Stomach smooth muscle (tissue), 2 donors: ENCODE measurements at regions not wholly inside any gene's neighbourhood (a gene's known extent, or its start where the extent isn't known, plus 50 kb on each side); places are given as distances from the start of the nearest gene placed in this dataset.

ENCODE experiments used
- H3K27ac ChIP-seq: one replicate; pipeline ENCODE4 v1.7.0; 2013; ENCODE audit warnings: mild to moderate bottlenecking, low read length, inconsistent platforms
- H3K27me3 ChIP-seq, 2 donors: one replicate each; pipeline ENCODE4 v1.7.0; 2013; ENCODE audit warnings: low read length in 2 of 2; ENCODE audit not compliant: insufficient read depth in 2 of 2, control insufficient read depth in 1 of 2
- H3K36me3 ChIP-seq, 2 donors: one replicate each; pipeline ENCODE4 v1.7.0; 2013; ENCODE audit warnings: low read length in 2 of 2; ENCODE audit not compliant: control insufficient read depth in 2 of 2, insufficient read depth in 2 of 2
- H3K4me1 ChIP-seq: one replicate; pipeline ENCODE4 v1.7.0; 2013; ENCODE audit warnings: low read length; ENCODE audit not compliant: control insufficient read depth, insufficient read depth
- H3K4me3 ChIP-seq, 2 donors: one replicate each; pipeline ENCODE4 v1.7.0; 2013; ENCODE audit warnings: low read length in 2 of 2
- H3K9ac ChIP-seq, 2 donors: one replicate each; pipeline ENCODE4 v1.7.0; 2013; ENCODE audit warnings: low read length in 2 of 2, mild to moderate bottlenecking in 1 of 2
- H3K9me3 ChIP-seq, 2 donors: one replicate each; pipeline ENCODE4 v1.7.0; 2013; ENCODE audit warnings: low read length in 2 of 2; ENCODE audit not compliant: control insufficient read depth in 2 of 2
- donor health status: healthy.
- donor health status: Pancreatic carcinoma.

DNA sequence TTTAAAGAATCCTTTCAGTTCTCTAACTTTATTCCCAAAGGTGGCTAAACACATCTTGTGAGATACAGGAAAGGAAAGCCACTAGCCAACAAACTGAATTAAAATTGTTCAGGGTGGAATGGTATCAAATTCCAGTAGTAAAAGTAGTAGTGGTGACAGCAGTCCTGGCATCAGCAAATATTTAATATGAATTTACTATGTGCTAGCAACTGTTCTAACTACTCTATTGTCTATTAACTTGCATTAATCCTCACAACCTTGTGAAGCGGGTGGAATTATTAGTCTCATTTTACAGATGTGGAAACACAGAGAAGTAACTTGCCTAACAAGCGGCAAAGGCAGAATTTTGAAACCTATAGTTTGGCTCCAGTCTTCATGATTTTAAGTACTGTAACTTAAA lies 130.1 kb downstream of the KLF12 start:
- Histone ChIP-seq H3K27ac (no peak overlapping the region), H3K36me3 (no peaks in the 10 kb centered on the region), H3K4me1 (no peaks in the 10 kb centered on the region), H3K9ac (no peak overlapping the region), H3K4me3 (no peak overlapping the region), H3K27me3 (no peaks in the 10 kb centered on the region), H3K9me3 (no peaks in the 10 kb centered on the region)

- no peak overlapping the region for H3K9ac ChIP-seq
- H3K27ac ChIP-seq: no peak overlapping the region
- H3K27me3 ChIP-seq: no peaks in the 10 kb centered on the region
- no peaks in the 10 kb centered on the region for H3K9me3 ChIP-seq
- no peak overlapping the region for H3K4me3 ChIP-seq
- H3K36me3 ChIP-seq: no peaks in the 10 kb centered on the region
- no peaks in the 10 kb centered on the region for H3K4me1 ChIP-seq
Observed at GRCh38 chr13:74003374-74003773, 130.8 kb downstream of the KLF12 start.

GRCh38 chr13:74000876-74001275 lies 133.3 kb downstream of the KLF12 start:
- no peak overlapping the region for H3K4me3 ChIP-seq

GRCh38 chr13:73998631-73999030 lies 135.6 kb downstream of the KLF12 start:
- Histone ChIP-seq H3K4me3 (no peak overlapping the region), H3K4me1 (no peaks in the 10 kb centered on the region), H3K27ac (no peak overlapping the region), H3K27me3 (no peaks in the 10 kb centered on the region), H3K9ac (no peak overlapping the region), H3K36me3 (peaks cover 0 to 4% of the 10 kb centered on the region in 2 donors), H3K9me3 (no peaks in the 10 kb centered on the region)

More at GRCh38 chr13:74000876-74001275, 133.3 kb downstream of the KLF12 start:
- Histone ChIP-seq H3K27me3 (no peaks in the 10 kb centered on the region), H3K4me1 (no peaks in the 10 kb centered on the region), H3K36me3 (no peaks in the 10 kb centered on the region), H3K27ac (no peak overlapping the region), H3K9me3 (no peaks in the 10 kb centered on the region), H3K9ac (no peak overlapping the region)

DNA sequence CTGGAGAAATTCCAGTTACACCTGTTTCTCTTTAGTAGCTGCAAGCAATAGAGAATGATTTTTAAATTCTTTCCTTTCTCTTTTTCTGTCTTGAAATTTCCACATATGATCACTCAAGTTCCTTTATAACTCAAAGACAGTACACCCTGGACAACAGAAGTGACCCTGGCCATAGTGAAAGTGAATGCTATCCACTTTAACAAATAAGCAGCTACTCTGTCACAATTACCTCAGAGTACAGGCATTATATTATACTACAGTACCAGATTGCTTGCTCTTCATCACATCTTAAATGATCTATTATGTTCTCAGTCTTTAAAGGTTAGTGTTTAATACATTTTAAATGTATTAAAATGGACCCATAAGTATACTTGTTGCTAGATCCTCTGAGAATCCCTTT lies 136.2 kb downstream of the KLF12 start:
- Histone ChIP-seq H3K9me3 (no peaks in the 10 kb centered on the region), H3K27me3 (no peaks in the 10 kb centered on the region), H3K36me3 (peaks cover 0 to 4% of the 10 kb centered on the region in 2 donors), H3K4me3 (no peak overlapping the region), H3K9ac (no peak overlapping the region), H3K27ac (no peak overlapping the region), H3K4me1 (no peaks in the 10 kb centered on the region)

- H3K27ac ChIP-seq: no peak overlapping the region
- H3K9me3 ChIP-seq: no peaks in the 10 kb centered on the region
- no peaks in the 10 kb centered on the region for H3K27me3 ChIP-seq
- no peak overlapping the region for H3K4me3 ChIP-seq
- H3K4me1 ChIP-seq: no peaks in the 10 kb centered on the region
- peaks cover 0 to 4% of the 10 kb centered on the region in 2 donors for H3K36me3 ChIP-seq
- no peak overlapping the region for H3K9ac ChIP-seq
Observed at GRCh38 chr13:73996569-73996968, 137.6 kb downstream of the KLF12 start.

GRCh38 chr13:73995736-73996135 lies 138.5 kb downstream of the KLF12 start:
- Histone ChIP-seq H3K4me1 (no peaks in the 10 kb centered on the region), H3K9me3 (no peaks in the 10 kb centered on the region), H3K27me3 (no peaks in the 10 kb centered on the region), H3K36me3 (peaks cover 0 to 4% of the 10 kb centered on the region in 2 donors), H3K9ac (no peak overlapping the region), H3K4me3 (no peak overlapping the region), H3K27ac (no peak overlapping the region)

- Histone ChIP-seq H3K9me3 (no peaks in the 10 kb centered on the region), H3K4me3 (no peak overlapping the region), H3K27me3 (no peaks in the 10 kb centered on the region), H3K9ac (no peak overlapping the region), H3K36me3 (peaks cover 0 to 4% of the 10 kb centered on the region in 2 donors), H3K27ac (no peak overlapping the region), H3K4me1 (no peaks in the 10 kb centered on the region)
Observed at GRCh38 chr13:73993661-73994060, 140.5 kb downstream of the KLF12 start.

DNA sequence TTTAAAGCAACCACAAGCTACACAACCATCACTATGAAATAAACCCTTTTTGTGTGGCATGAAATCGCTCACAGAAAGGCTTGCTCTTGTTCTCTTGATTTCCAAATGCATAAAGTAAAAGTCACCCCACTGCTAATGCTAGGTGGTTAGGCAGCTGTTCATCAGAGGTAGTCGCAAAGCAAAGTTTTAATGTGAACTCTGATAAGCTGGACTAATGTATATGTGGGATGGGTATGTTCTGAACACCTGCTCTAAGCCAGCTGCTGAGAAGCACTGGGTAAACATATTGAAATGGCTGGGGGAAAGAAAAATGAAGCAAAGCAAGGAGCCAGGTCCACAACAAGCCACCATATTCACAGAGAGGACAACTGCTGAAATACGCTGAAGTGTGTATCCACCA lies 142.3 kb downstream of the KLF12 start:
- H3K36me3 ChIP-seq: peaks cover 0 to 4% of the 10 kb centered on the region in 2 donors
- no peaks in the 10 kb centered on the region for H3K27me3 ChIP-seq
- H3K9me3 ChIP-seq: no peaks in the 10 kb centered on the region
- peaks cover 4% of the 10 kb centered on the region for H3K4me1 ChIP-seq
- no peak overlapping the region for H3K9ac ChIP-seq
- H3K4me3 ChIP-seq: no peak overlapping the region
- H3K27ac ChIP-seq: no peak overlapping the region

GRCh38 chr13:73991384-73991783 lies 142.8 kb downstream of the KLF12 start:
- no peaks in the 10 kb centered on the region for H3K27me3 ChIP-seq
- peaks cover 4% of the 10 kb centered on the region for H3K4me1 ChIP-seq
- peaks cover 0 to 4% of the 10 kb centered on the region in 2 donors for H3K36me3 ChIP-seq
- no peak overlapping the region for H3K4me3 ChIP-seq
- no peaks in the 10 kb centered on the region for H3K9me3 ChIP-seq
- no peak overlapping the region for H3K27ac ChIP-seq
- H3K9ac ChIP-seq: no peak overlapping the region

DNA sequence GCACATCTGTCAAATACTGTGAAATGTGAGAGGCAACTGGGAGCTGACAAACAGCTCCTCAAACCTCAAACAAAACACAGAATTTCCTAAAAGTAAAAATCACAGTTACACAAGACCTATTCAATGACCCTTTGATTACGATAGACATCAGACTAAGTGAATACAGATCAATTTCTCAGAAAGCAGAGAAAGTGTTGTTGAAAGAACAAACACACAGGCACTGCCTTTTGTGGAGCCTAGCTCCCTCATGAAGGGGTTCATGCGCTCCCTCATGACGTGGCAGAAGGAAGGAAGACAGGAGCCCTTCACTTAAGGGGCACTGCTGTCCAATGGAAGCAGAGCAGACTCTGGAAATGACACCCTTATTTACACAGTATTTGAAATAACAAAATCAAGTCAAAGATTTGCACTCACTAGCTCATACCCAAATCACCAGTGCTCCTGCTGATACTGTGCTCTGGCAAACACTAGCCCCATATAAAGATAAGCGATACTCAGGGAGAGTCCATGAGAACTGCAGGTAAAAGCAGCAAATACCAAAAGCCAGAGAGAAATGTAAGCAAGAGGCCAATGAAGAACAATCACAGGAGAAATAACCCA lies 144.9 kb downstream of the KLF12 start:
- Histone ChIP-seq H3K27ac (no peak overlapping the region), H3K4me3 (no peak overlapping the region), H3K9ac (no peak overlapping the region)

More for the DNA sequence above, 144.9 kb downstream of the KLF12 start:
- peaks cover 5% of the 10 kb centered on the region for H3K4me1 ChIP-seq
- H3K27me3 ChIP-seq: no peaks in the 10 kb centered on the region
- no peaks in the 10 kb centered on the region for H3K9me3 ChIP-seq
- H3K36me3 ChIP-seq: peaks cover 0 to 4% of the 10 kb centered on the region in 2 donors
